ENCODE measurements at regions not wholly inside any gene's neighbourhood (a gene's known extent, or its start where the extent isn't known, plus 50 kb on each side); places are given as distances from the start of the nearest gene placed in this dataset.

- DNase-seq (ENCODE audit: low read depth in 2 of 2), result no peak
Measured at GRCh38 chr1:29875557-29876028, 639.3 kb downstream of the PTPRU start.

- DNase-seq (ENCODE audit: low read depth in 2 of 2), result no peak
Measured at GRCh38 chr1:29870621-29871020, 634.3 kb downstream of the PTPRU start.

- no peak for DNase-seq (ENCODE audit: low read depth in 2 of 2)
Measured at GRCh38 chr1:29869802-29870201, 633.5 kb downstream of the PTPRU start.

DNA sequence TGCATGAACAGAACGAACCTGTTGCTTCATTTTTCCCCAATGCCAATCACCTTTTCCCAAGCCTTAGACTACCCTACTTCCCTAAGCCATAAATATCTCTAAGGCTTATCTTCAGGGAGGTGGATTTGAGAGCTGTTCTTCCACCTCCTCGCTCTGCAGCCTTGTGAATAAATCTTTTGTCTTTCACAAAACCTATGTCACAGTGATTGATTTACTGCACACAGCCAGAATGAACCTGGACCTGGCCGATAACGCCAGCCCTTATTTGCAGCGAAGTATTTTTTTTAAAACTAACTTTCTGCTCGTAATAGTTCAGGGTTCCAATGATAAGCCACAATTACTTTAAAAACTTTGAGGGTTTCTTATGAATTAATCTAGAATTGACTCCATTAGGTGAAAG is 632.6 kb downstream of the PTPRU start:
- DNase-seq (ENCODE audit: low read depth in 2 of 2), result no peak

GRCh38 chr1:29868096-29868495 is 631.8 kb downstream of the PTPRU start:
- no peak for DNase-seq (ENCODE audit: low read depth in 2 of 2)

GRCh38 chr1:29865051-29865450 is 628.7 kb downstream of the PTPRU start:
- DNase-seq (ENCODE audit: low read depth in 2 of 2), result no peak

DNA sequence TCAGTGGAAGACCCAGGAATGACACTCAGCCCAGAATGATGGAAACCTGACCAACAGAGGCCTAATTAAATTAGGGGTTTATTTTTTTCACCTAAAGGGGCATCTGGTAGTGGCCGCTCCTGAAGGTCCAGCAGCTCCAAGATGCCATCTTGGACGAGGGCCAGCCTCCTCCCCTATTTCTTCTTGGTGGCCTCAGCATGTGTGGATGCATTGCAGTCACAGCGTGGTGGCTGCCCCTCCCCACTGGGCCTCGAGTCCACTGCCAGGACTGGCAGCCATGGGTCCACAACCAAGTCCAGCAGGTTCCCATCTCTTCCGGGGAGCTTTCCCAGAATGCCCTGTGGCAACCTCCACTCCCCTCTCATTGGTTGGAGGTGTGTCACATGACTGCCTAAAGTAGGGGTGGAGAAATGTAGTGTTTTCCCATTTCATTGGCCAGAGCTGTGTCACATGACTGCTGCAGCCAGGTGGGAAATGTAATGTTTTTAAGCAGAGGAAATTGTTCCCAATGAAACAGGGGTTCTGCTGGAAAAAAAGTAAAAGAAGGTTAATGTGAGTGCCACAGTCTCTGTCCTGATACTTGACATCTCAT is 628.2 kb downstream of the PTPRU start:
- no peak for DNase-seq (ENCODE audit: low read depth in 2 of 2)

DNA sequence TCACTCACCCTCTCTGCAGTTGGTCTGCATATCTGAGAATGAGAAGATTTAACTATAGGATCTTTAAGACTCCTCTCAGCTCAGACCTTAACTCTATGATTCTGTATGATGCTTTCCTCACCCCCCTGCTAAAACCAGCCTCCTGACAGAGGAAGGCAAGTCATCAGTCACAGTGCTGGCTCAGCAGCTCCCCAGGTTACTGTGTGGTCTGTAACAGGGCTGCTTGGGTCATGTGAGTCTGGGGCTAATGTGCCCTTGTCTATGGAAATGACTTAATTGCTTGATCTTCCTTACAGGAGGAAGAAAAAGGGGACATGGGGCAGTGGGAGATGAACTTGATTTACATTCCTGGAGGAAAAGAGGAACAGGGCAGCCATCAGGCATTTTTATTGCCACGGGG is 625.6 kb downstream of the PTPRU start:
- DNase-seq (ENCODE audit: low read depth in 2 of 2), result no peak

DNA sequence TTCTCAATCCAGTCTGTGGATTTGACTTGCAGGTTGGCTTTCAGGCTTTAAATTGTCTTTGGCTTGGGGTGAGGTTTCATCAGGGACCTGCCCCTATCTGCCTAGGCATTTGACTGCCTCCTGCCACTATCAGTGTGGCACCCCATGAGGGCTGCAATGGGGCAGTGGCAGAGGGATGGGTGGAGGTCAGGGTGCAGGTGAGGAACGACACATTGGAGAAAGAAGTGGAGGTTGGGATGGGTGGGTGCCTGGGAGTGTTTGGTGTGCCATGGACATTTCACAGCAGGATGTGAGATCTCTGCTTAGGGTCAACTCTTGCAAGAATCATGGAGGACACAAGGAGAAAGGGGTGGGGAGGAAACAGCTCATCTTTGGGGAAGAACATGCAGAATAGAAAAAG is 625.1 kb downstream of the PTPRU start:
- DNase-seq (ENCODE audit: low read depth in 2 of 2), result no peak

GRCh38 chr1:29860681-29861080 is 624.4 kb downstream of the PTPRU start:
- no peak for DNase-seq (ENCODE audit: low read depth in 2 of 2)

- DNase-seq (ENCODE audit: low read depth in 2 of 2), result no peak
Measured at GRCh38 chr1:29860056-29860455, 623.7 kb downstream of the PTPRU start.

DNA sequence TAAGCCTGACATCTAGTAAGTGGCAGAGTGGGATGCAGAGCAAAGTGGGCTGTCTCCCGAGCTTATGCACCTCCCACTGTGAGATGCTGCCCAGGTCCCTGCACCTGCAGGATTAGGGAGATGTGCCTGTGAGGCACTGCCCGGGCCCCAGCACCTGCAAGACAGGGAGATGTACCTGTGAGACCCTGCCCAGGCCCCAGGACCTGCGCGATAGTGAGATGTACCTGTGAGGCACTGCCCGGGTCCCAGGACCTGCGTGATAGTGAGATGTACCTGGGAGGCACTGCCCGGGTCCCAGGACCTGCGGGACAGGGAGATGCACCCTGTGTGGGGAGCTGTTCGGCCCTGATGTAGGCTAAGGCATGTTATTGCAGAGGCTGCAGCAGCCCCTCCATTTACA is 622.8 kb downstream of the PTPRU start:
- no peak for DNase-seq (ENCODE audit: low read depth in 2 of 2)

DNA sequence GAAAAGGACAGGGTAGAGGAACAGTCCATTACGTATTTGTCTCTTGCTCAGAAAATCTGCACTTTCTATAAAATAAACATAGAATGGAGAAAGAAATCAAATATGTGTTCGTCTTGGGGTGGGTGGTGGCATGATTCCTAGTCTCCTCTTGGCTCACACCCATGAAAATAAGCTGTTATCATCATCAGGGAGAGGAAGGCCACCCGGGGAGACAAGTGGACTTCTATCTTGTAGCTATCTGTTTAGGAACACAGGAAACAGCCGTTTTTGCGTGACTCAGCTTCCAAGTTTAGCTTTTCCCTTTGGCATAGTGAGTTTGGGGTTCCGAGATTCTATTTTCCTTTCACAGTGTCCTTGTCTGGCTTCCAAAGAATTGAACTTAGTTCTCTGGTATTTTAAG is 622.3 kb downstream of the PTPRU start:
- DNase-seq (ENCODE audit: low read depth in 2 of 2), result no peak

GRCh38 chr1:29856340-29857114 is 620.2 kb downstream of the PTPRU start:
- no peak for DNase-seq (ENCODE audit: low read depth in 2 of 2)

- DNase-seq (ENCODE audit: low read depth in 2 of 2), result no peak
Measured at GRCh38 chr1:29855561-29856160, 619.3 kb downstream of the PTPRU start.

DNA sequence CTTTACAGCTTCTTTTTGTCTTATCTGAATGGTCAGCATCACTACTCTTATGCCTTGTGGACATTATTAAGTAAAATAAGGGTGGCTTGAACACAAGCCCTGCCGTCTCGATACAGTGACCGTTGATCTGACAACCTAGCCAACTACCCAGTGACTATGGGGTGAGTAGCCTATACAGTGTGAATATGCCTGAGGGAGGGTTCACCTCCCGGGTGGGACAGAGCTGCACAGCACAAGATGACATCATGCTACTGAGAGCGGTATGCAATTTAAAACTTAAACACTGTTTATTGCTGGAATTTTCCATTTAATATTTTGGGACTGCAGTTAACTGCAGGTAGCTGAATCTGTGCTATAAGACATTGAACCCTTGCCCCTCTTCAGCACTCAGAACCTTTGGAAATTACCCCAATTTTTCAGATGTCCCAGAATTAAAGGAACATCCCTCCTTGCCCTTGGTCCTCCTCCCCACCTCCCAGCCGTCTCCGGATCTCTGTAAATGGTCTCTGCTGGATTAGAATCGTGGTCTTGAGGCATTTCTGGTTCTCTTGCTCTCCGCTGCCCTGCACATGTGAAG is 618.5 kb downstream of the PTPRU start:
- no peak for DNase-seq (ENCODE audit: low read depth in 2 of 2)

GRCh38 chr1:29853716-29854330 is 617.5 kb downstream of the PTPRU start:
- no peak for DNase-seq (ENCODE audit: low read depth in 2 of 2)

- DNase-seq (ENCODE audit: low read depth in 2 of 2), result no peak
Measured at GRCh38 chr1:29852248-29852647, 615.9 kb downstream of the PTPRU start.

- no peak for DNase-seq (ENCODE audit: low read depth in 2 of 2)
Measured at GRCh38 chr1:29851691-29852090, 615.4 kb downstream of the PTPRU start.

DNA sequence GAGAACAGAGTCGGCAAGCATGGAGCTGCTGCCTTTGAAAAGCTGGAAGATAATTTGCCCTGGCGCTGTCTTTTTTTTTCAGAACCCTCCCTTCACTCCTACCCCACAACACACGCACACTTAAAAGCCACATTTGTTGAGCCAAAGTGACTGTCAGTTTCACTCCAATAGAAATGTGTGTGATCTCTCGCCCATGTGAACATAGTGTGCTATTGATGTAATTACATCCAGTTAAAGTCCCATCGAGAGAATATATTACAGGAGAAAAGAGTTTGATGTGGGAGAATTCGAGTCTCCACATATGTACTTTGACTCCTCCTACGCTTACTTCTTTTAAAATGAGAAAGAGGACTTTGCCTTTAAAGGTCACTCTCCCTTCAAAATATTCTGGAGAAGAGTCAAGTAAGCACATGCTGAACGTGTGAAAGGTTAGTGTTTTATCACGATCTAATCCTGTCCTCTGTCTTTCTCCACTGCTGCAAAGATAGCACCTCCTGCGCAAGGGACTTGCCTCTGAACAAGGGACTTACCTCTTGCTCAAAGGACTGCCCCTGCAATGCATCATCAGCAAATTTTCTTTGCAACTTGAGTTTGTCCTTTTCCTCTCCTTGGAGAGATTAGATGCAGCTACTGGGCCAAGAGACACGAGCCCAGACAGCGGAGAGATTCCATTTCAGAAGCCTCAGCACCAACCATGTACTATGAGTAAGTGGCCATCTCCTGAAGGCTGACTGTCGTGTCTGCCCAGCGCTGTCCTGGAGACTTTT is 613.9 kb downstream of the PTPRU start:
- DNase-seq (ENCODE audit: low read depth in 2 of 2), result no peak

GRCh38 chr1:29849038-29849750 is 612.9 kb downstream of the PTPRU start:
- peak; percentile 11 to 20 for DNase-seq (ENCODE audit: low read depth in 2 of 2)
